ENCODE measurements at regions not wholly inside any gene's neighbourhood (a gene's known extent, or its start where the extent isn't known, plus 50 kb on each side); places are given as distances from the start of the nearest gene placed in this dataset.

GRCh38 chr10:4494551-4494950 is 331.5 kb upstream of the AKR1E2 start:
- Mint-ChIP-seq H3K4me3 (no peak overlapping the region), H3K9me3 (peaks cover 14% of the 10 kb centered on the region), H3K4me1 (peaks cover 12% of the 10 kb centered on the region), H3K27ac (no peak overlapping the region), H3K36me3 (peaks cover 2% of the 10 kb centered on the region), H3K27me3 (ENCODE audit: low read depth) (no peaks in the 10 kb centered on the region)
- no peak for DNase-seq (ENCODE audit: low spot score in 2 of 2, unreplicated experiment in 2 of 2)
- TF ChIP-seq CTCF (IDR thresholded peaks at IDR 0.05; ENCODE audit: unreplicated experiment): no peak

GRCh38 chr10:4492202-4492601 is 333.8 kb upstream of the AKR1E2 start:
- H3K9me3 Mint-ChIP-seq: peaks cover 14% of the 10 kb centered on the region
- no peak for TF ChIP-seq CTCF (IDR thresholded peaks at IDR 0.05; ENCODE audit: unreplicated experiment)
- H3K4me3 Mint-ChIP-seq: no peak overlapping the region
- DNase-seq (ENCODE audit: low spot score in 2 of 2, unreplicated experiment in 2 of 2): no peak
- H3K27ac Mint-ChIP-seq: no peak overlapping the region
- peaks cover 2% of the 10 kb centered on the region for H3K36me3 Mint-ChIP-seq
- H3K4me1 Mint-ChIP-seq: no peaks in the 10 kb centered on the region
- no peaks in the 10 kb centered on the region for H3K27me3 Mint-ChIP-seq (ENCODE audit: low read depth)

- Mint-ChIP-seq H3K36me3 (peaks cover 2% of the 10 kb centered on the region), H3K9me3 (peaks cover 10% of the 10 kb centered on the region), H3K4me3 (no peak overlapping the region), H3K27ac (no peak overlapping the region), H3K4me1 (no peaks in the 10 kb centered on the region), H3K27me3 (ENCODE audit: low read depth) (no peaks in the 10 kb centered on the region)
- no peak for DNase-seq (ENCODE audit: low spot score in 2 of 2, unreplicated experiment in 2 of 2)
- TF ChIP-seq CTCF (IDR thresholded peaks at IDR 0.05; ENCODE audit: unreplicated experiment): no peak
Observed at GRCh38 chr10:4488904-4489303, 337.1 kb upstream of the AKR1E2 start.

GRCh38 chr10:4485636-4486035 is 340.4 kb upstream of the AKR1E2 start:
- no peaks in the 10 kb centered on the region for H3K9me3 Mint-ChIP-seq
- no peaks in the 10 kb centered on the region for H3K36me3 Mint-ChIP-seq

GRCh38 chr10:4483811-4484210 is 342.2 kb upstream of the AKR1E2 start:
- no peak for DNase-seq (ENCODE audit: low spot score in 2 of 2, unreplicated experiment in 2 of 2)
- no peak overlapping the region for H3K27ac Mint-ChIP-seq
- TF ChIP-seq CTCF (IDR thresholded peaks at IDR 0.05; ENCODE audit: unreplicated experiment): no peak
- no peaks in the 10 kb centered on the region for H3K4me1 Mint-ChIP-seq
- no peaks in the 10 kb centered on the region for H3K9me3 Mint-ChIP-seq
- H3K27me3 Mint-ChIP-seq (ENCODE audit: low read depth): no peaks in the 10 kb centered on the region
- H3K4me3 Mint-ChIP-seq: no peak overlapping the region
- H3K36me3 Mint-ChIP-seq: no peaks in the 10 kb centered on the region

More at GRCh38 chr10:4485636-4486035, 340.4 kb upstream of the AKR1E2 start:
- Mint-ChIP-seq H3K4me3 (no peak overlapping the region), H3K27ac (no peak overlapping the region), H3K27me3 (ENCODE audit: low read depth) (no peaks in the 10 kb centered on the region), H3K4me1 (no peaks in the 10 kb centered on the region)
- TF ChIP-seq CTCF (IDR thresholded peaks at IDR 0.05; ENCODE audit: unreplicated experiment): no peak
- no peak for DNase-seq (ENCODE audit: low spot score in 2 of 2, unreplicated experiment in 2 of 2)

- DNase-seq (ENCODE audit: low spot score in 2 of 2, unreplicated experiment in 2 of 2): no peak
- no peak for TF ChIP-seq CTCF (IDR thresholded peaks at IDR 0.05; ENCODE audit: unreplicated experiment)
- H3K4me1 Mint-ChIP-seq: no peaks in the 10 kb centered on the region
- no peaks in the 10 kb centered on the region for H3K27me3 Mint-ChIP-seq (ENCODE audit: low read depth)
- no peaks in the 10 kb centered on the region for H3K36me3 Mint-ChIP-seq
- no peaks in the 10 kb centered on the region for H3K9me3 Mint-ChIP-seq
- no peak overlapping the region for H3K4me3 Mint-ChIP-seq
- no peak overlapping the region for H3K27ac Mint-ChIP-seq
Observed at GRCh38 chr10:4482659-4483058, 343.3 kb upstream of the AKR1E2 start.
